ENCODE measurements at regions not wholly inside any gene's neighbourhood (a gene's known extent, or its start where the extent isn't known, plus 50 kb on each side); places are given as distances from the start of the nearest gene placed in this dataset.
A peak's percentile ranks its signal among the peaks of the same experiment; 100 is the strongest.

GRCh38 chr2:164090533-164090932, 354.7 kb upstream of the FIGN start:
- DNase-seq (ENCODE audit: low spot score): no peak

- no peak for DNase-seq (ENCODE audit: low spot score)
Observed at GRCh38 chr2:164084066-164084465, 348.3 kb upstream of the FIGN start.

GRCh38 chr2:164080486-164080885, 344.7 kb upstream of the FIGN start:
- no peak for DNase-seq (ENCODE audit: low spot score)

GRCh38 chr2:164079258-164079657, 343.4 kb upstream of the FIGN start:
- no peak for DNase-seq (ENCODE audit: low spot score)

GRCh38 chr2:164078421-164078820, 342.6 kb upstream of the FIGN start:
- DNase-seq (ENCODE audit: low spot score): no peak

GRCh38 chr2:164073101-164074074, 337.6 kb upstream of the FIGN start:
- no peak for DNase-seq (ENCODE audit: low spot score)

GRCh38 chr2:164069540-164069939, 333.7 kb upstream of the FIGN start:
- no peak for DNase-seq (ENCODE audit: low spot score)

GRCh38 chr2:164068063-164068462, 332.3 kb upstream of the FIGN start:
- no peak for DNase-seq (ENCODE audit: low spot score)

GRCh38 chr2:164066095-164066494, 330.3 kb upstream of the FIGN start:
- no peak for DNase-seq (ENCODE audit: low spot score)

GRCh38 chr2:164065038-164065437, 329.2 kb upstream of the FIGN start:
- no peak for DNase-seq (ENCODE audit: low spot score)

- peak; percentile 45 for DNase-seq (ENCODE audit: low spot score)
Observed at GRCh38 chr2:164061129-164061746, 325.4 kb upstream of the FIGN start.

GRCh38 chr2:164060031-164060430, 324.2 kb upstream of the FIGN start:
- DNase-seq (ENCODE audit: low spot score): no peak

GRCh38 chr2:164055623-164056022, 319.8 kb upstream of the FIGN start:
- no peak for DNase-seq (ENCODE audit: low spot score)

- DNase-seq (ENCODE audit: low spot score): no peak
Observed at GRCh38 chr2:164054651-164055050, 318.8 kb upstream of the FIGN start.

GRCh38 chr2:164053021-164053420, 317.2 kb upstream of the FIGN start:
- DNase-seq (ENCODE audit: low spot score): no peak

- no peak for DNase-seq (ENCODE audit: low spot score)
Observed at GRCh38 chr2:164052006-164052405, 316.2 kb upstream of the FIGN start.

GRCh38 chr2:164048729-164049128, 312.9 kb upstream of the FIGN start:
- DNase-seq (ENCODE audit: low spot score): no peak

GRCh38 chr2:164046040-164046439, 310.2 kb upstream of the FIGN start:
- no peak for DNase-seq (ENCODE audit: low spot score)

- DNase-seq (ENCODE audit: low spot score): no peak
Observed at GRCh38 chr2:164044622-164045021, 308.8 kb upstream of the FIGN start.

GRCh38 chr2:164039270-164039669, 303.5 kb upstream of the FIGN start:
- DNase-seq (ENCODE audit: low spot score): no peak

GRCh38 chr2:164032995-164033394, 297.2 kb upstream of the FIGN start:
- no peak for DNase-seq (ENCODE audit: low spot score)

GRCh38 chr2:164030623-164031022, 294.8 kb upstream of the FIGN start:
- no peak for DNase-seq (ENCODE audit: low spot score)

Data from mucosa of gallbladder (tissue), 1 donor.